Neural progenitor cell (in vitro differentiated cells): ENCODE measurements at regions not wholly inside any gene's neighbourhood (a gene's known extent, or its start where the extent isn't known, plus 50 kb on each side); places are given as distances from the start of the nearest gene placed in this dataset.

ENCODE experiments used
- DNase-seq: peaks from one replicate; pipeline ENCODE4 v3.0.0-alpha.2; 2016; ENCODE audit warnings: low spot score
- H2AFZ ChIP-seq: fragments of 200-600 bp; sonication (generic); replicated peaks from 2 replicates; pipeline ENCODE4 v1.6.1; 2016; ENCODE audit warnings: antibody characterized with exemption
- H3F3A ChIP-seq: fragments of 200-600 bp; sonication (generic); 2 replicates; pipeline ENCODE4 v1.6.1; 2016; ENCODE audit warnings: antibody characterized with exemption, low read depth
- H3K27ac ChIP-seq: fragments of 200-600 bp; sonication (generic); 2 replicates; pipeline ENCODE4 v1.5.1; 2016; ENCODE audit warnings: mild to moderate bottlenecking
- H3K27me3 ChIP-seq: fragments of 200-600 bp; sonication (generic); 2 replicates; pipeline ENCODE4 v1.6.1; 2016; ENCODE audit warnings: mild to moderate bottlenecking, moderate library complexity
- H3K36me3 ChIP-seq: fragments of 200-600 bp; sonication (generic); 2 replicates; pipeline ENCODE4 v1.5.1; 2016
- H3K4me1 ChIP-seq: fragments of 200-600 bp; sonication (generic); 2 replicates; pipeline ENCODE4 v1.6.1; 2016; ENCODE audit warnings: mixed run types
- H3K4me2 ChIP-seq: fragments of 200-600 bp; sonication (generic); 2 replicates; pipeline ENCODE4 v1.6.1; 2016
- H3K4me3 ChIP-seq: fragments of 200-600 bp; sonication (generic); 2 replicates; pipeline ENCODE4 v1.5.1; 2016
- H3K79me2 ChIP-seq: fragments of 200-600 bp; sonication (generic); 2 replicates; pipeline ENCODE4 v1.6.1; 2016; ENCODE audit warnings: low read depth
- H3K9ac ChIP-seq: fragments of 200-600 bp; sonication (generic); 2 replicates; pipeline ENCODE4 v1.6.1; 2016
- H3K9me3 ChIP-seq: fragments of 200-600 bp; sonication (generic); 2 replicates; pipeline ENCODE4 v1.5.1; 2016; ENCODE audit warnings: low read depth
- H4K20me1 ChIP-seq: fragments of 200-600 bp; sonication (generic); 2 replicates; pipeline ENCODE4 v1.6.1; 2016; ENCODE audit warnings: low read depth
- H3K27ac Mint-ChIP-seq: 3 replicates; pipeline ENCODE4 v1.8.0; 2021; ENCODE audit warnings: mixed read lengths
- H3K27me3 Mint-ChIP-seq: 2 replicates; pipeline ENCODE4 v1.8.0; 2022; ENCODE audit warnings: low read depth, mild to moderate bottlenecking, inconsistent platforms, moderate library complexity, mixed read lengths; ENCODE audit not compliant: insufficient read depth
- H3K36me3 Mint-ChIP-seq: 3 replicates; pipeline ENCODE4 v1.8.0; 2021; ENCODE audit warnings: mixed read lengths
- H3K4me1 Mint-ChIP-seq: 3 replicates; pipeline ENCODE4 v1.8.0; 2021; ENCODE audit warnings: mixed read lengths
- H3K4me3 Mint-ChIP-seq: 3 replicates; pipeline ENCODE4 v1.8.0; 2021; ENCODE audit warnings: mild to moderate bottlenecking, moderate library complexity, mixed read lengths
- H3K9me3 Mint-ChIP-seq: 3 replicates; pipeline ENCODE4 v1.8.0; 2020; ENCODE audit warnings: mixed read lengths
- EZH2 ChIP-seq: fragments of 200-600 bp; sonication (generic); IDR thresholded peaks from 2 replicates; pipeline ENCODE4 v1.6.1; 2017; ENCODE audit warnings: antibody characterized with exemption, mild to moderate bottlenecking, moderate library complexity
- EZH2phosphoT487 ChIP-seq: fragments of 200-600 bp; sonication (generic); IDR thresholded peaks from 2 replicates; pipeline ENCODE4 v1.6.1; 2017; ENCODE audit warnings: antibody characterized with exemption
- TF ChIP-seq, protein P1 (sequence below): fragments of 200-600 bp; sonication (generic); IDR thresholded peaks from 2 replicates; pipeline ENCODE4 v1.5.1; 2017; ENCODE audit warnings: antibody characterized with exemption, mild to moderate bottlenecking

DNA sequence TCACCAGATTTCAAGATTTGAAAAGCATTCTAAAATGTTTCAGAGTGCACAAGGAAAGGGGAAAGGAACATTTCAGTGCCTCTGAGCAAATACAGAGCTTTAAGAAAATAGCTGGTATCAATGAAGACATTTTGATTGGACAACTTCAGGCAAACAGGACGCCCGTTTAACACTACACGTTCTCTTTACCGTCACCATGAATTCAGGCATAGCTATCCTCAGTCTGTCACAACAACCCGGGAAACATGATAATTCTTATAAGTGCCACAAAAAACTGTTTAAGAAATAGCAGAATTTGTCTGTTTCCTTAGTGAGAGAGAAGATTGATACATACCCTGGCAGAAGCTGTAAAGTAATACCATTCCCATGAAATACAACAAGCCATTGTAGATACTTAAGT lies 392.4 kb upstream of the PDE4D start:
- Mint-ChIP-seq H3K27me3 (peaks cover 3% of the 10 kb centered on the region), H3K36me3 (no peaks in the 10 kb centered on the region), H3K27ac (no peak overlapping the region), H3K9me3 (no peaks in the 10 kb centered on the region), H3K4me1 (no peaks in the 10 kb centered on the region), H3K4me3 (no peak overlapping the region)
- DNase-seq, result no peak
- H3K4me1 ChIP-seq, result no peaks in the 10 kb centered on the region
- no peaks in the 10 kb centered on the region for H3F3A ChIP-seq
- H3K27me3 ChIP-seq, result peaks cover 15% of the 10 kb centered on the region
- H3K9ac ChIP-seq, result no peak overlapping the region
- H3K27ac ChIP-seq, result no peak overlapping the region
- no peaks in the 10 kb centered on the region for H3K79me2 ChIP-seq
- H3K4me2 ChIP-seq, result no peak overlapping the region
- H3K4me3 ChIP-seq, result no peak overlapping the region
- TF ChIP-seq, protein P1, sequence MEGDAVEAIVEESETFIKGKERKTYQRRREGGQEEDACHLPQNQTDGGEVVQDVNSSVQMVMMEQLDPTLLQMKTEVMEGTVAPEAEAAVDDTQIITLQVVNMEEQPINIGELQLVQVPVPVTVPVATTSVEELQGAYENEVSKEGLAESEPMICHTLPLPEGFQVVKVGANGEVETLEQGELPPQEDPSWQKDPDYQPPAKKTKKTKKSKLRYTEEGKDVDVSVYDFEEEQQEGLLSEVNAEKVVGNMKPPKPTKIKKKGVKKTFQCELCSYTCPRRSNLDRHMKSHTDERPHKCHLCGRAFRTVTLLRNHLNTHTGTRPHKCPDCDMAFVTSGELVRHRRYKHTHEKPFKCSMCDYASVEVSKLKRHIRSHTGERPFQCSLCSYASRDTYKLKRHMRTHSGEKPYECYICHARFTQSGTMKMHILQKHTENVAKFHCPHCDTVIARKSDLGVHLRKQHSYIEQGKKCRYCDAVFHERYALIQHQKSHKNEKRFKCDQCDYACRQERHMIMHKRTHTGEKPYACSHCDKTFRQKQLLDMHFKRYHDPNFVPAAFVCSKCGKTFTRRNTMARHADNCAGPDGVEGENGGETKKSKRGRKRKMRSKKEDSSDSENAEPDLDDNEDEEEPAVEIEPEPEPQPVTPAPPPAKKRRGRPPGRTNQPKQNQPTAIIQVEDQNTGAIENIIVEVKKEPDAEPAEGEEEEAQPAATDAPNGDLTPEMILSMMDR, result no peak
- TF ChIP-seq EZH2phosphoT487 (no peak), EZH2 (no peak)
- H4K20me1 ChIP-seq, result no peaks in the 10 kb centered on the region
- H3K36me3 ChIP-seq, result no peaks in the 10 kb centered on the region
- H3K9me3 ChIP-seq, result no peaks in the 10 kb centered on the region
- H2AFZ ChIP-seq, result no peak overlapping the region

DNA sequence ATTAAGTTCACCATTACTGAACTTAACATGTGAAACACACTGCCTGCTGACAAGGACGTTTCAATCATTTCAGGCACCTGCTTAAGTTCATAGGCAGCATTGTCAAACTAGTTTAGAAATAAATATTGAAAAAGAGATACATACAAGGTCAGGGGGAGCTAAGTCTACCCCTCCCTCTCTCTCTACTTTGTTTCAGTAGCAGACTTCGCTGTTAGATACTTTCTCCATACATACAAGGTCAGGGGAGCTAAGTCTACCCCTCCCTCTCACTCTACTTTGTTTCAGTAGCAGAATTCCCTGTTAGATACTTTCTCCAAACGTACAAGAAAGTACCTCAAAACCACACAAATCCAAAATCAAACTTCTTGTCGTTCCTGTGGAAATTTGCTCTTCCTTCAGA lies 387.4 kb upstream of the PDE4D start:
- Histone ChIP-seq H2AFZ (no peak overlapping the region), H3K27me3 (no peaks in the 10 kb centered on the region), H3K4me1 (no peaks in the 10 kb centered on the region), H3K79me2 (no peaks in the 10 kb centered on the region), H3K27ac (no peak overlapping the region), H3K4me2 (no peak overlapping the region), H3K4me3 (no peak overlapping the region), H3K36me3 (no peaks in the 10 kb centered on the region), H3K9me3 (no peaks in the 10 kb centered on the region), H3K9ac (no peak overlapping the region), H4K20me1 (no peaks in the 10 kb centered on the region), H3F3A (no peaks in the 10 kb centered on the region)
- H3K36me3 Mint-ChIP-seq, result no peaks in the 10 kb centered on the region
- DNase-seq, result no peak
- TF ChIP-seq EZH2 (no peak), EZH2phosphoT487 (no peak)
- TF ChIP-seq, protein P1, result no peak
- H3K9me3 Mint-ChIP-seq, result no peaks in the 10 kb centered on the region
- H3K27me3 Mint-ChIP-seq, result peaks cover 3% of the 10 kb centered on the region
- no peaks in the 10 kb centered on the region for H3K4me1 Mint-ChIP-seq
- no peak overlapping the region for H3K4me3 Mint-ChIP-seq
- no peak overlapping the region for H3K27ac Mint-ChIP-seq

DNA sequence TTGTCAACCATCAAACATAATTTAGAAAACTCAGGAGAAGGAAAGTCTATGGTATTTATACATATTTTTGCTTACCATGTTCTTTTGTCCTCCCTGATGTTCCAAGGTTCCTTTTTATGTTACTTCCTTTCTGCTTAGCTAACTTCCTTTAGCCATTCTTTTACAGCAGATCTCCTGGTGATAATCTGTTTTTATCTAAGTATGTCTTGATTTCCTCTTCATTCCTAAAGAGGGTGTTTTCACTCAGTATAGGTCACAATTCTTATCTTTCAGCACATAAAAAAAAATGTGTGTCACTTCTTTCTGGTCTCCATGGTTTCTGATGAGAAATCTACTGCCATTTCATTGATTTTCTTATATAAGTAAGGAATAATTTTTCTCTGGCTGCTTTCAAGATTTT lies 384.4 kb upstream of the PDE4D start:
- H3K27me3 Mint-ChIP-seq, result peaks cover 3% of the 10 kb centered on the region
- no peak overlapping the region for H3K4me3 Mint-ChIP-seq
- no peaks in the 10 kb centered on the region for H3K4me1 ChIP-seq
- H3K36me3 ChIP-seq, result no peaks in the 10 kb centered on the region
- no peaks in the 10 kb centered on the region for H3K4me1 Mint-ChIP-seq
- no peak for DNase-seq
- no peaks in the 10 kb centered on the region for H3K9me3 Mint-ChIP-seq
- TF ChIP-seq EZH2phosphoT487 (no peak), EZH2 (no peak)
- TF ChIP-seq, protein P1, result no peak
- no peaks in the 10 kb centered on the region for H3F3A ChIP-seq
- no peak overlapping the region for H3K27ac ChIP-seq
- H3K27ac Mint-ChIP-seq, result no peak overlapping the region
- no peaks in the 10 kb centered on the region for H3K36me3 Mint-ChIP-seq
- H3K79me2 ChIP-seq, result no peaks in the 10 kb centered on the region
- H3K9me3 ChIP-seq, result no peaks in the 10 kb centered on the region
- H3K9ac ChIP-seq, result no peak overlapping the region
- H3K27me3 ChIP-seq, result no peaks in the 10 kb centered on the region
- no peak overlapping the region for H2AFZ ChIP-seq
- no peaks in the 10 kb centered on the region for H4K20me1 ChIP-seq
- H3K4me3 ChIP-seq, result no peak overlapping the region
- no peak overlapping the region for H3K4me2 ChIP-seq

DNA sequence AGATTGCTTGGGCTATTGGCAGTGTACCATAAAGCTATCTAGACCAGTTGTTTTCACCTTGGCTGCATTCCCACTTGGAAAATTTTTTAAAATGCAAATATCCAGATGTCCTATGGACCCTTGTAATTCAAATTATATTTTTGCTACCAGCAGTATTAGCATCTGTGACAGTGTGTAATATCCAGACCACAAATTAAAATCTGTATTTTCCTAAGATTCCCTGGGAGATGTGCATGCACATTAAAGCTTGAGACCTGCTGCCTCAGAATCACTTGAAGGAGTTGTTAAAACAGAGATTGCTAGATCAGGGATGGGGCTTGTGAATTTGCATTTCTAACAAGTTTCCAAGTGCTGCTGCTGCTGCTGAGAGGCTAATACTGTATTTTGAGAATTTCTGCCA lies 381.2 kb upstream of the PDE4D start:
- no peaks in the 10 kb centered on the region for H3K27me3 ChIP-seq
- Mint-ChIP-seq H3K4me3 (no peak overlapping the region), H3K9me3 (no peaks in the 10 kb centered on the region), H3K27me3 (no peaks in the 10 kb centered on the region), H3K4me1 (no peaks in the 10 kb centered on the region), H3K36me3 (no peaks in the 10 kb centered on the region), H3K27ac (no peak overlapping the region)
- no peak overlapping the region for H3K27ac ChIP-seq
- no peaks in the 10 kb centered on the region for H3F3A ChIP-seq
- H3K4me3 ChIP-seq, result no peak overlapping the region
- H3K9ac ChIP-seq, result no peak overlapping the region
- DNase-seq, result no peak
- H3K4me1 ChIP-seq, result no peaks in the 10 kb centered on the region
- no peaks in the 10 kb centered on the region for H3K36me3 ChIP-seq
- TF ChIP-seq EZH2 (no peak), EZH2phosphoT487 (no peak)
- no peaks in the 10 kb centered on the region for H3K9me3 ChIP-seq
- H3K4me2 ChIP-seq, result no peak overlapping the region
- no peaks in the 10 kb centered on the region for H3K79me2 ChIP-seq
- peak overlapping the region; percentile 32 for H2AFZ ChIP-seq
- no peaks in the 10 kb centered on the region for H4K20me1 ChIP-seq
